Neural crest cell (in vitro differentiated cells): ENCODE measurements at regions not wholly inside any gene's neighbourhood (a gene's known extent, or its start where the extent isn't known, plus 50 kb on each side); places are given as distances from the start of the nearest gene placed in this dataset.

ENCODE experiments used
- DNase-seq: peaks from one replicate; pipeline ENCODE4 v3.0.0; 2021; ENCODE audit warnings: low read depth, mixed read lengths, low spot score
- H3K27ac Mint-ChIP-seq: one replicate; pipeline ENCODE4 v1.8.0; 2021; ENCODE audit warnings: mild to moderate bottlenecking, mixed read lengths; ENCODE audit not compliant: unreplicated experiment
- H3K27me3 Mint-ChIP-seq: 2 replicates; pipeline ENCODE4 v1.8.0; 2021; ENCODE audit warnings: low read depth, mild to moderate bottlenecking, mixed read lengths
- H3K36me3 Mint-ChIP-seq: 2 replicates; pipeline ENCODE4 v1.8.0; 2021; ENCODE audit warnings: low read depth, mild to moderate bottlenecking, mixed read lengths
- H3K4me1 Mint-ChIP-seq: 2 replicates; pipeline ENCODE4 v1.8.0; 2021; ENCODE audit warnings: mixed read lengths
- H3K4me3 Mint-ChIP-seq: one replicate; pipeline ENCODE4 v1.8.0; 2021; ENCODE audit warnings: mild to moderate bottlenecking, mixed read lengths
- H3K9me3 Mint-ChIP-seq: 2 replicates; pipeline ENCODE4 v1.8.0; 2021; ENCODE audit warnings: mixed read lengths
- TF ChIP-seq, protein P1 (sequence below): fragments of 200-600 bp; sonication (generic); conservative IDR thresholded peaks from 2 replicates; pipeline ENCODE4 v1.5.0; 2021; ENCODE audit warnings: antibody characterized with exemption, mild to moderate bottlenecking

DNA sequence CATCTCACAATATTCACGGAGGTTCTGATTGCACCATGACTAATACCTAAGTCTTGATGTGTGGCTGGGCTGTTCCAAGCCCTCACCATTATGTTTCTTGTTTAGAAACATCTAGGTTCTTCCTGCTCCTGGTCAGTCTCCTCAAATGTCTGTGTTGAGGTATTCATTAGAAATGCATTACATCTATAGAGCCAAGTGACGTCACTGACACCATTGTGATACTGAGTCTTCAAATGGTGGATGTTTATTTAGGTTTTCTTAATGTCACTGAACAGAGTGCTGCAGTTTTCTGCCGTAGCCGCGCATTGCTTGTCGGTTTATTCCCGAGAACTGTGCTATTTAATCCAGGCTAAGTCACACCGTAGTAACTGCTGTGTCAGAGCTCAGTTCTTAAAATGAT lies 142.4 kb upstream of the SPACA7 start:
- Mint-ChIP-seq H3K4me1 (peaks cover 10% of the 10 kb centered on the region), H3K4me3 (no peak overlapping the region), H3K36me3 (peaks cover 3% of the 10 kb centered on the region), H3K27me3 (no peaks in the 10 kb centered on the region), H3K27ac (no peak overlapping the region), H3K9me3 (peaks cover 3% of the 10 kb centered on the region)
- no peak for DNase-seq
- TF ChIP-seq, protein P1, sequence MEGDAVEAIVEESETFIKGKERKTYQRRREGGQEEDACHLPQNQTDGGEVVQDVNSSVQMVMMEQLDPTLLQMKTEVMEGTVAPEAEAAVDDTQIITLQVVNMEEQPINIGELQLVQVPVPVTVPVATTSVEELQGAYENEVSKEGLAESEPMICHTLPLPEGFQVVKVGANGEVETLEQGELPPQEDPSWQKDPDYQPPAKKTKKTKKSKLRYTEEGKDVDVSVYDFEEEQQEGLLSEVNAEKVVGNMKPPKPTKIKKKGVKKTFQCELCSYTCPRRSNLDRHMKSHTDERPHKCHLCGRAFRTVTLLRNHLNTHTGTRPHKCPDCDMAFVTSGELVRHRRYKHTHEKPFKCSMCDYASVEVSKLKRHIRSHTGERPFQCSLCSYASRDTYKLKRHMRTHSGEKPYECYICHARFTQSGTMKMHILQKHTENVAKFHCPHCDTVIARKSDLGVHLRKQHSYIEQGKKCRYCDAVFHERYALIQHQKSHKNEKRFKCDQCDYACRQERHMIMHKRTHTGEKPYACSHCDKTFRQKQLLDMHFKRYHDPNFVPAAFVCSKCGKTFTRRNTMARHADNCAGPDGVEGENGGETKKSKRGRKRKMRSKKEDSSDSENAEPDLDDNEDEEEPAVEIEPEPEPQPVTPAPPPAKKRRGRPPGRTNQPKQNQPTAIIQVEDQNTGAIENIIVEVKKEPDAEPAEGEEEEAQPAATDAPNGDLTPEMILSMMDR: no peak

DNA sequence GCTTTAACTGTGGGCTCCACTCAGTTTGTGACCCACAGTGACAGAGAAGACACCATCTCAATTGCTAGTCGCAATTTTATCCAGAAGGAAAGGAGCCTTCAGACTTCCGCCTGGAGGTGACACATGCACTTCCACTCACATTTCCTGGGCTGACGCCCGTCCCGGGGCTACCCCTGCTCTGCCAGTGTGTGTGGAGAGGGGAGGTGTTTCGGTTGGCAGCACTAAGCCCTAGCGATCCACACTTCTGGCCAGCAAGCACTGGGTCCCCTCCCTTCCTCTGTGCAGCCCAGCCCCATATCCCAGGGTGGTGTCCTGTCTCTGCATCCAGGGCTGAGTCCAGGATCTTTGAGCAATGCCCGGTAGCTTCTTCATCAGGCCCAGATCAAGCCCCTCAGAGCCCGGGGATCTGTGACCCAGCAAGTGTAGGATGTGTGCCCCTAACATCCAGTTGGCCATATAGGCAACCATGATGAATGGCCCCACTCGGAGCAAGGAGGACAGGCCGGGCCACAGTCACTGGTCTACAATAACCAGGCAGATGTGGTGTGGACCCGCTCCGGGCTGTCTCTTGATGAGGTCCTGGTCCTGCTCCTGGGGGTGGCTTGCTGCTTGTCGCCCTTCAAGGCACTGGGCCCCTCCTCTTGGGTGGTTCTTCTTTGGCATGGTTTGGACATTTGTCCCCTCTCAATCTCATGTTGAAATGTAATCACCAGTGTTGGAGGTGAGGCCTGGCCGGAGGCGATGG lies 141.9 kb upstream of the SPACA7 start:
- Mint-ChIP-seq H3K9me3 (peaks cover 3% of the 10 kb centered on the region), H3K36me3 (peaks cover 3% of the 10 kb centered on the region), H3K27ac (peak overlapping the region; percentile 31), H3K4me1 (peaks cover 10% of the 10 kb centered on the region), H3K4me3 (no peak overlapping the region), H3K27me3 (no peaks in the 10 kb centered on the region)
- TF ChIP-seq, protein P1: no peak
- no peak for DNase-seq

DNA sequence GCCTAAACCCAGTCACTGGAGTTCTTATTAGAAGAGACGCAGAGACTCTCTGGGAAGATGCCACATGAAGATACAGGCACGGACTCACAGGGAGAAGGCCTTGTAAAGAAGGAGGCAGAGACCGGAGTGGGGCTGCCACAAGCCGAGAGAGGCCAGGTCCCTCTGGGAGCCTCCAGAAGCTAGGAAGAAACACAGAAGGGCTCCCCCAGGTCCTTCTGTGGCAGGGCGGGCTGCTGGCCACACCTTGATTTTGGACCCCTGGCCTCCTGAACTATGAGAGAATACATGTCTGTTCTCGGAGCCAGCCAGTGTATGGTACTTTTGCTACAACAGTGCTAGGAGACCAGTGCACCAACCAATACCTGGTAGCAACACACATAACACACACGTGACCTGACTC lies 140.1 kb upstream of the SPACA7 start:
- Mint-ChIP-seq H3K4me3 (no peak overlapping the region), H3K4me1 (no peaks in the 10 kb centered on the region), H3K27ac (no peak overlapping the region), H3K27me3 (no peaks in the 10 kb centered on the region), H3K9me3 (peaks cover 6% of the 10 kb centered on the region), H3K36me3 (peaks cover 3% of the 10 kb centered on the region)
- DNase-seq: no peak
- TF ChIP-seq, protein P1: no peak

DNA sequence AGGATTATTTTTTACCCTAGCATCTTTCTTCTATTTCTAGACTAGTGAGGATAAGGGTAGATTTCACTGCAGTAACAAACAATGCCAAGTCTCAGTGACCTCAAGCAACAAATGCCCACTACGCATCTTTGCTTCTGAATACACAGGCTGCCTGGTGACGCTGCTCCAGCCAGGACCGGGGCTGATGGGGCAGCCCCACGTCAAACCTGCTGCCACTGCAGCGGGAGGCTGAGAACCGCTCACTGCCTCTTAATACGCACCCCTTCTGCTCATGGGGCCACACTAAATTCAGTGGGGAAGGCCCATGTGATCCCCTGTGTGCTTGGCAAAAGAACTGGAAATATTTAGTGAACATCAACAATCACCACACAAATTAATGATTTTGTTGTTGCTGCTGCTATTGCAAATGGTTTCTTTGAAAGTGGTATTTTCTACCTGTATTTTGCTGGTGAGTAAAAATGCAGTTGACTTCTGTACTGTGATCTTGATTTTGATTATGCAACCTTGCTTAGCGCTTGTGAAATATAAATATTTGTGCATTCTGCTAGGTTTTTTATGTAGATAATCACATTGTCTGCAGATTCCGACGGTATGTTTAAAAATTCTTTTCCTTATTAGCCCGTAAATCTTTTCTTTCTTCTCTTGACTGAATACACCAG lies 139.5 kb upstream of the SPACA7 start:
- Mint-ChIP-seq H3K4me1 (no peaks in the 10 kb centered on the region), H3K36me3 (peaks cover 3% of the 10 kb centered on the region), H3K27me3 (no peaks in the 10 kb centered on the region), H3K9me3 (peaks cover 6% of the 10 kb centered on the region), H3K27ac (no peak overlapping the region), H3K4me3 (no peak overlapping the region)
- DNase-seq: no peak
- TF ChIP-seq, protein P1: no peak

DNA sequence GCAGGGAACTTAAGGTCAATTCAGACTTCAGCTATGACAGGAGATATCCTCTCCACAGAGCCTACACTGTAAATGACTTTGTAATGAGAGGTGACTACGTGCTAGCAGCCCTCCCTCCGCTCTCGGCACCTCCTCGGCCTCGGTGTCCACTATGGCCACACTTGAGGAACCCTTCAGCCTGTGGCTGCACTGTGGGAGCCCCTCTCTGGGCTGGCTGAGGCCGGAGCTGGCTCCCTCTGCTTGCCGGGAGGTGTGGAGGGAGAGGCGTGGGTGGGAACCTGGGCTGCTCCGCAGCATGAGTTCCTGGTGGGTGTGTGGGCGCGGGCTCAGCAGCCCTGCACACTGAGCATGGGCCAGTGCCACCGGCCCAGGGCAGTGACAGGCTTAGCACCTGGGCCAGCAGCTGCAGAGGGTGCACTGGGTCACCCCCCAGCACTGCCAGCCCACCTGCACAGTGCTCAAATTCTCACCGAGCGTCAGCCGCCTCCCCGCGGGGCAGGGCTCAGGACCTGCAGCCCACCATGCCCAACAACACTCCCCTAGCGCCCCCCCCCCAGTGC lies 137.6 kb upstream of the SPACA7 start:
- no peaks in the 10 kb centered on the region for H3K27me3 Mint-ChIP-seq
- H3K27ac Mint-ChIP-seq: no peak overlapping the region
- H3K4me3 Mint-ChIP-seq: no peak overlapping the region
- H3K9me3 Mint-ChIP-seq: peaks cover 6% of the 10 kb centered on the region
- peaks cover 3% of the 10 kb centered on the region for H3K36me3 Mint-ChIP-seq
- DNase-seq: no peak
- TF ChIP-seq, protein P1: no peak
- no peaks in the 10 kb centered on the region for H3K4me1 Mint-ChIP-seq
